Endothelial cell of umbilical vein (primary cell): ENCODE measurements at regions not wholly inside any gene's neighbourhood (a gene's known extent, or its start where the extent isn't known, plus 50 kb on each side); places are given as distances from the start of the nearest gene placed in this dataset.

Experiments used
- EZH2 ChIP-seq: IDR thresholded peaks from 2 replicates; pipeline ENCODE4 v1.6.1; 2012; ENCODE audit warnings: borderline replicate concordance, low read depth, mild to moderate bottlenecking, moderate library complexity, low read length, inconsistent platforms; ENCODE audit not compliant: severe bottlenecking
- GATA2 ChIP-seq: IDR thresholded peaks from 2 replicates; pipeline ENCODE4 v1.7.0; 2011; ENCODE audit warnings: low read depth, mild to moderate bottlenecking, moderate library complexity, mixed read lengths, low read length; ENCODE audit not compliant: insufficient read length, insufficient read depth
- MYC ChIP-seq: IDR thresholded peaks from one replicate; pipeline ENCODE4 v1.6.1; 2011; ENCODE audit warnings: mild to moderate bottlenecking, low read depth, low read length
- POLR2A ChIP-seq: IDR thresholded peaks from 2 replicates; pipeline ENCODE4 v1.6.1; 2012; ENCODE audit warnings: low read depth, mild to moderate bottlenecking, control low read depth, low read length
- POLR2AphosphoS5 ChIP-seq: IDR thresholded peaks from 2 replicates; pipeline ENCODE4 v1.6.1; 2012; ENCODE audit warnings: low read depth, mild to moderate bottlenecking, control low read depth, low read length, moderate library complexity; ENCODE audit not compliant: insufficient read depth
- TF ChIP-seq, protein P1 (sequence below): IDR thresholded peaks from 2 replicates; pipeline ENCODE4 v1.6.1; 2011; ENCODE audit not compliant: insufficient read depth, insufficient read length
- TF ChIP-seq, protein P2 (sequence below), 2 donors: IDR thresholded peaks; 1 replicate in 1 of 2; 2 replicates in 1 of 2; pipeline ENCODE4 v1.5.1; 2011; ENCODE audit warnings: low read length in 2 of 2, mild to moderate bottlenecking in 2 of 2, moderate library complexity in 2 of 2, control low read depth in 1 of 2, inconsistent platforms in 1 of 2, low read depth in 1 of 2; ENCODE audit not compliant: insufficient read depth in 1 of 2; ENCODE audit errors: extremely low read depth in 1 of 2

DNA sequence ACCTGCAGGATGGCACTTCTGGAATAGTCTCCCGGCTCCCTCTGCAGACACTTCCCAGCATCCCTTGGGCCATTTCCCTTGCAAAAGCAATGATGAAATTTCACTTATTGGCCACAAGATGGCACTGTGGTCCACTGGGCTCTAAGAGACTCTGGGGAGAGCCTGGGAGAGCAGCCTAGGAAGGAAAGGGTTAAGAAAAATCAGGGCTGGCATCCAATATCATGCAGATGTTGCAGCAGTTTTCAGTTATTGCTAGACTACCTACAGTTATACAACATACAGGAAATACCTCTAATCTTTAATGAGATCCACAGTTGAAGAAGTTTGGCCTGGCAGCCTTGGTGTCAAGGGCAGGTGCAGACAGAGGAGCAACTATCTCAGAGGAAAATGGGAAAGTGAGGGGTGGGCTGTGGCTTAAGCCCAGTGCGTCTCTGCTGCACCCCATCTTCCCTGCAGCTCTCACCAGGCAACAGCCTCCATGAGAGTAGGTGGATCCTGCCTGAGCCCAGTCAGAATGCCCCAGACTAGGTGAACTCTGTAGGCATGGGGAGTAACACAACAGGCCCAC lies 100.2 kb upstream of the PRSS58 start:
- TF ChIP-seq, protein P1, sequence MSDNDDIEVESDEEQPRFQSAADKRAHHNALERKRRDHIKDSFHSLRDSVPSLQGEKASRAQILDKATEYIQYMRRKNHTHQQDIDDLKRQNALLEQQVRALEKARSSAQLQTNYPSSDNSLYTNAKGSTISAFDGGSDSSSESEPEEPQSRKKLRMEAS: no peak
- TF ChIP-seq, protein P2, sequence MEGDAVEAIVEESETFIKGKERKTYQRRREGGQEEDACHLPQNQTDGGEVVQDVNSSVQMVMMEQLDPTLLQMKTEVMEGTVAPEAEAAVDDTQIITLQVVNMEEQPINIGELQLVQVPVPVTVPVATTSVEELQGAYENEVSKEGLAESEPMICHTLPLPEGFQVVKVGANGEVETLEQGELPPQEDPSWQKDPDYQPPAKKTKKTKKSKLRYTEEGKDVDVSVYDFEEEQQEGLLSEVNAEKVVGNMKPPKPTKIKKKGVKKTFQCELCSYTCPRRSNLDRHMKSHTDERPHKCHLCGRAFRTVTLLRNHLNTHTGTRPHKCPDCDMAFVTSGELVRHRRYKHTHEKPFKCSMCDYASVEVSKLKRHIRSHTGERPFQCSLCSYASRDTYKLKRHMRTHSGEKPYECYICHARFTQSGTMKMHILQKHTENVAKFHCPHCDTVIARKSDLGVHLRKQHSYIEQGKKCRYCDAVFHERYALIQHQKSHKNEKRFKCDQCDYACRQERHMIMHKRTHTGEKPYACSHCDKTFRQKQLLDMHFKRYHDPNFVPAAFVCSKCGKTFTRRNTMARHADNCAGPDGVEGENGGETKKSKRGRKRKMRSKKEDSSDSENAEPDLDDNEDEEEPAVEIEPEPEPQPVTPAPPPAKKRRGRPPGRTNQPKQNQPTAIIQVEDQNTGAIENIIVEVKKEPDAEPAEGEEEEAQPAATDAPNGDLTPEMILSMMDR (IDR thresholded peaks at IDR 0.05; ENCODE audit: extremely low read depth in 1 of 2, insufficient read depth in 1 of 2, low read depth in 1 of 2, low read length in 2 of 2): peak; percentile 73 to 86
- TF ChIP-seq POLR2AphosphoS5 (no peak), MYC (no peak), POLR2A (no peak), EZH2 (no peak), GATA2 (no peak)
